H9 (cell line): ENCODE measurements at regions not wholly inside any gene's neighbourhood (a gene's known extent, or its start where the extent isn't known, plus 50 kb on each side); places are given as distances from the start of the nearest gene placed in this dataset.

Experiments
- DNase-seq: peaks from one replicate; pipeline ENCODE4 v3.0.0-alpha.2; 2017
- H2AFZ ChIP-seq: one replicate; pipeline ENCODE4 v1.6.1; 2013; ENCODE audit warnings: mild to moderate bottlenecking, low read length, control low read depth, moderate library complexity
- H2AK5ac ChIP-seq: 2 replicates; pipeline ENCODE4 v1.6.1; 2013; ENCODE audit warnings: low read length, control low read depth, mixed read lengths; ENCODE audit not compliant: insufficient read length
- H2BK120ac ChIP-seq: one replicate; pipeline ENCODE4 v1.6.1; 2013; ENCODE audit warnings: low read depth, mild to moderate bottlenecking, low read length, control low read depth, inconsistent platforms; ENCODE audit not compliant: poor library complexity, severe bottlenecking
- H2BK12ac ChIP-seq: 2 replicates; pipeline ENCODE4 v1.6.1; 2013; ENCODE audit warnings: low read length, control low read depth, mixed read lengths, low read depth; ENCODE audit not compliant: insufficient read length
- H2BK15ac ChIP-seq: 2 replicates; pipeline ENCODE4 v1.6.1; 2013; ENCODE audit warnings: low read depth, low read length, control low read depth
- H2BK20ac ChIP-seq: one replicate; pipeline ENCODE4 v1.6.1; 2013; ENCODE audit warnings: low read depth, mild to moderate bottlenecking, low read length, control low read depth, inconsistent platforms; ENCODE audit not compliant: poor library complexity, severe bottlenecking
- H2BK5ac ChIP-seq: 2 replicates; pipeline ENCODE4 v1.6.1; 2013; ENCODE audit warnings: low read length, control low read depth, mixed read lengths; ENCODE audit not compliant: insufficient read length
- H3K14ac ChIP-seq: 2 replicates; pipeline ENCODE4 v1.6.1; 2013; ENCODE audit warnings: low read length, control low read depth; ENCODE audit not compliant: insufficient read depth
- H3K18ac ChIP-seq: 2 replicates; pipeline ENCODE4 v1.6.1; 2013; ENCODE audit warnings: low read depth, mild to moderate bottlenecking, mixed read lengths, low read length, control low read depth; ENCODE audit not compliant: insufficient read length
- H3K23ac ChIP-seq: 2 replicates; pipeline ENCODE4 v1.6.1; 2013; ENCODE audit warnings: low read length, control low read depth, mixed read lengths, low read depth; ENCODE audit not compliant: insufficient read length
- H3K23me2 ChIP-seq: 2 replicates; pipeline ENCODE4 v1.6.1; 2013; ENCODE audit warnings: low read depth, mild to moderate bottlenecking, mixed read lengths, low read length, control low read depth; ENCODE audit not compliant: insufficient read length, poor library complexity, severe bottlenecking
- H3K27ac ChIP-seq: 2 replicates; pipeline ENCODE4 v1.5.1; 2013; ENCODE audit warnings: low read length, control low read depth, mixed read lengths, low read depth; ENCODE audit not compliant: insufficient read length
- H3K27me3 ChIP-seq: 2 replicates; pipeline ENCODE4 v1.6.1; 2013; ENCODE audit warnings: low read length, control low read depth, inconsistent platforms; ENCODE audit not compliant: insufficient read depth
- H3K4ac ChIP-seq: 2 replicates; pipeline ENCODE4 v1.6.1; 2013; ENCODE audit warnings: low read depth, mild to moderate bottlenecking, control low read depth, inconsistent platforms, low read length, moderate library complexity
- H3K4me1 ChIP-seq: 2 replicates; pipeline ENCODE4 v1.6.1; 2013; ENCODE audit warnings: low read length, control low read depth, inconsistent platforms; ENCODE audit not compliant: insufficient read depth
- H3K4me2 ChIP-seq: 2 replicates; pipeline ENCODE4 v1.6.1; 2013; ENCODE audit warnings: low read length, control low read depth, mixed read lengths; ENCODE audit not compliant: insufficient read length, insufficient read depth
- H3K56ac ChIP-seq: 2 replicates; pipeline ENCODE4 v1.6.1; 2013; ENCODE audit warnings: low read depth, mild to moderate bottlenecking, mixed read lengths, low read length, control low read depth; ENCODE audit not compliant: insufficient read length
- H3K79me1 ChIP-seq: 2 replicates; pipeline ENCODE4 v1.6.1; 2013; ENCODE audit warnings: low read depth, mild to moderate bottlenecking, moderate library complexity, low read length, control low read depth, inconsistent platforms; ENCODE audit not compliant: insufficient read depth, poor library complexity, severe bottlenecking
- H3K79me2 ChIP-seq: 2 replicates; pipeline ENCODE4 v1.6.1; 2013; ENCODE audit warnings: low read length, control low read depth, inconsistent platforms; ENCODE audit not compliant: insufficient read depth
- H3K9ac ChIP-seq: 2 replicates; pipeline ENCODE4 v1.6.1; 2013; ENCODE audit warnings: low read length, control low read depth, mixed read lengths; ENCODE audit not compliant: insufficient read length; ENCODE audit errors: extremely low read depth
- H3K9me3 ChIP-seq: one replicate; pipeline ENCODE4 v1.6.1; 2013; ENCODE audit warnings: low read depth, low read length, inconsistent platforms; ENCODE audit not compliant: control insufficient read depth
- H3T11ph ChIP-seq: one replicate; pipeline ENCODE4 v1.6.1; 2013; ENCODE audit warnings: mild to moderate bottlenecking, low read length, control low read depth, inconsistent platforms
- H4K20me1 ChIP-seq: one replicate; pipeline ENCODE4 v1.6.1; 2013; ENCODE audit not compliant: control insufficient read depth, insufficient read length, insufficient read depth
- H4K5ac ChIP-seq: 2 replicates; pipeline ENCODE4 v1.6.1; 2013; ENCODE audit warnings: low read depth, mild to moderate bottlenecking, mixed read lengths, low read length, control low read depth; ENCODE audit not compliant: insufficient read length
- H4K8ac ChIP-seq: replicated peaks from 2 replicates; pipeline ENCODE4 v1.6.1; 2013; ENCODE audit warnings: low read length, control low read depth, mixed read lengths, low read depth; ENCODE audit not compliant: insufficient read length
- H4K91ac ChIP-seq: 2 replicates; pipeline ENCODE4 v1.6.1; 2013; ENCODE audit warnings: low read depth, mild to moderate bottlenecking, moderate library complexity, mixed read lengths, low read length, control low read depth; ENCODE audit not compliant: insufficient read length
- H3K27ac Mint-ChIP-seq, 3 experiments: 2 replicates in 2 of 3; 3 replicates in 1 of 3; pipeline ENCODE4 v1.8.0; 2020 to 2021; ENCODE audit warnings: mixed read lengths in 3 of 3, mild to moderate bottlenecking in 1 of 3, moderate library complexity in 1 of 3
- H3K27me3 Mint-ChIP-seq: 2 replicates; pipeline ENCODE4 v1.8.0; 2021; ENCODE audit warnings: low read depth, mild to moderate bottlenecking, moderate library complexity, mixed read lengths
- H3K36me3 Mint-ChIP-seq, 3 experiments: 2 replicates in 2 of 3; 3 replicates in 1 of 3; pipeline ENCODE4 v1.8.0; 2020 to 2021; ENCODE audit warnings: low read depth in 3 of 3, mixed read lengths in 3 of 3; ENCODE audit not compliant: insufficient read depth in 1 of 3
- H3K4me1 Mint-ChIP-seq, 2 experiments: 2 replicates each; pipeline ENCODE4 v1.8.0; 2020; ENCODE audit warnings: mixed read lengths in 2 of 2
- H3K4me3 Mint-ChIP-seq, 2 experiments: 2 replicates in 1 of 2; 3 replicates in 1 of 2; pipeline ENCODE4 v1.8.0; 2020 to 2021; ENCODE audit warnings: mild to moderate bottlenecking in 2 of 2, mixed read lengths in 2 of 2, moderate library complexity in 1 of 2
- H3K9me3 Mint-ChIP-seq, 2 experiments: 2 replicates in 1 of 2; 3 replicates in 1 of 2; pipeline ENCODE4 v1.8.0; 2020; ENCODE audit warnings: mild to moderate bottlenecking in 2 of 2, mixed read lengths in 2 of 2, moderate library complexity in 1 of 2
- WGBS: extraction: QIAGEN DNeasy Blood & Tissue Kit; methylation state at CpG from one replicate; pipeline ENCODE4 v1.1.7; 2013; ENCODE audit warnings: missing lambda C conversion rate, low lambda C conversion rate, mixed read lengths; ENCODE audit not compliant: insufficient read length; ENCODE audit errors: extremely low coverage; 5-methylcytosine and 5-hydroxymethylcytosine counted together
- TF ChIP-seq, protein P1 (sequence below): fragments of 200-600 bp; sonication (generic); conservative IDR thresholded peaks from 3 replicates; pipeline ENCODE4 v1.8.0; 2021; ENCODE audit warnings: antibody characterized with exemption, mild to moderate bottlenecking

GRCh38 chr1:88210103-88210787 is 473.8 kb upstream of the PKN2 start:
- Histone ChIP-seq H2BK5ac (no peak overlapping the region), H2AK5ac (no peak overlapping the region), H2BK120ac (no peak overlapping the region), H4K5ac (no peak overlapping the region), H2BK20ac (no peak overlapping the region), H3K79me2 (no peaks in the 10 kb centered on the region), H3K4me1 (no peaks in the 10 kb centered on the region), H3K14ac (no peak overlapping the region), H3K9ac (no peak overlapping the region), H3K79me1 (no peaks in the 10 kb centered on the region), H3T11ph (no peak overlapping the region), H3K4ac (no peak overlapping the region), H3K18ac (no peak overlapping the region), H2AFZ (no peak overlapping the region), H3K56ac (no peak overlapping the region), H3K23ac (no peak overlapping the region), H2BK15ac (no peak overlapping the region), H3K23me2 (no peaks in the 10 kb centered on the region), H4K20me1 (no peaks in the 10 kb centered on the region), H3K27ac (no peak overlapping the region), H4K91ac (no peak overlapping the region), H3K27me3 (no peaks in the 10 kb centered on the region), H4K8ac (no peak overlapping the region), H3K9me3 (no peaks in the 10 kb centered on the region), H2BK12ac (no peak overlapping the region), H3K4me2 (no peak overlapping the region)
- H3K27ac Mint-ChIP-seq, result no peak overlapping the region; a peak in 1 of 7 replicates
- no peak for DNase-seq
- H3K4me3 Mint-ChIP-seq, result no peak overlapping the region
- TF ChIP-seq, protein P1, sequence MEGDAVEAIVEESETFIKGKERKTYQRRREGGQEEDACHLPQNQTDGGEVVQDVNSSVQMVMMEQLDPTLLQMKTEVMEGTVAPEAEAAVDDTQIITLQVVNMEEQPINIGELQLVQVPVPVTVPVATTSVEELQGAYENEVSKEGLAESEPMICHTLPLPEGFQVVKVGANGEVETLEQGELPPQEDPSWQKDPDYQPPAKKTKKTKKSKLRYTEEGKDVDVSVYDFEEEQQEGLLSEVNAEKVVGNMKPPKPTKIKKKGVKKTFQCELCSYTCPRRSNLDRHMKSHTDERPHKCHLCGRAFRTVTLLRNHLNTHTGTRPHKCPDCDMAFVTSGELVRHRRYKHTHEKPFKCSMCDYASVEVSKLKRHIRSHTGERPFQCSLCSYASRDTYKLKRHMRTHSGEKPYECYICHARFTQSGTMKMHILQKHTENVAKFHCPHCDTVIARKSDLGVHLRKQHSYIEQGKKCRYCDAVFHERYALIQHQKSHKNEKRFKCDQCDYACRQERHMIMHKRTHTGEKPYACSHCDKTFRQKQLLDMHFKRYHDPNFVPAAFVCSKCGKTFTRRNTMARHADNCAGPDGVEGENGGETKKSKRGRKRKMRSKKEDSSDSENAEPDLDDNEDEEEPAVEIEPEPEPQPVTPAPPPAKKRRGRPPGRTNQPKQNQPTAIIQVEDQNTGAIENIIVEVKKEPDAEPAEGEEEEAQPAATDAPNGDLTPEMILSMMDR, result no peak
- no peaks in the 10 kb centered on the region for H3K27me3 Mint-ChIP-seq
- 0 out of 4 replicates have a peak, but pooled peaks cover 0 to 2% of the 10 kb centered on the region in 2 experiments for H3K4me1 Mint-ChIP-seq
- whole genome bisulfite sequencing, result no CpG with 5 or more reads among the region's 2 CpGs
- no peaks in the 10 kb centered on the region for H3K9me3 Mint-ChIP-seq
- no peaks in the 10 kb centered on the region for H3K36me3 Mint-ChIP-seq
